ENCODE measurements at regions not wholly inside any gene's neighbourhood (a gene's known extent, or its start where the extent isn't known, plus 50 kb on each side); places are given as distances from the start of the nearest gene placed in this dataset.
"Not testable (repeated sequence)": the region's sequence is repeated elsewhere in the genome, so short reads cannot be mapped to it uniquely, and the experiment has no call there.

DNA sequence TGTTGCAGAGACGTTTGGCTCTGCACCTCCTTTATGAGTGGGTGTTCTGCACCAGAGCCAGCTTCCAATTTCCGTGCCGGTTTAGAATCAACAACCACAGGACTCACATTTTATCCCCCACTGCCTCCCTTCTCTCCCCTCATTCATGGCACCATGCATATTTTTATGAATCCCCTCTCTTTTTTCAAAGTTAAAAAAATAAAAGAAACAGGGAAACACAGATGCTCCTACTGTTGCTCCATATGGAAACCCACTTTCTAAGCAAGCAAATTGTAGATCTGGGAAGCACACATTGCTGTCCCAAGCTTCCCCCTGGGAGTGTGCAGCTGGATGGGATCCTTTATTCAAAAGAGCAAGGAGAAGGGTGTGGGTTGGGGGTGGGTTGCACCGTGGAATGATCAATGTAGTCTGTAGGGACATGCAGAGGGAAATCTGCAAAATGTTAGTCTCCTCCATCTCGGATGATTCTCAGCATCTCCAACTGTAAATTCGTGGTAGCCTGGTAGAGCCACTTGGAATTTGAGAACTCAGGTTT is 410.0 kb upstream of the ADAMTSL1 start:
- no peaks in the 10 kb centered on the region for H4K20me1 ChIP-seq (ENCODE audit: low read length)
- no peaks in the 10 kb centered on the region for H3K27me3 ChIP-seq (ENCODE audit: low read length)
- TF ChIP-seq EZH2 (IDR thresholded peaks at IDR 0.05; ENCODE audit: low read length, unreplicated experiment), result no peak
- TF ChIP-seq EZH2phosphoT487 (IDR thresholded peaks at IDR 0.05; ENCODE audit: borderline replicate concordance, low read length), result no peak
- TF ChIP-seq, protein P1, sequence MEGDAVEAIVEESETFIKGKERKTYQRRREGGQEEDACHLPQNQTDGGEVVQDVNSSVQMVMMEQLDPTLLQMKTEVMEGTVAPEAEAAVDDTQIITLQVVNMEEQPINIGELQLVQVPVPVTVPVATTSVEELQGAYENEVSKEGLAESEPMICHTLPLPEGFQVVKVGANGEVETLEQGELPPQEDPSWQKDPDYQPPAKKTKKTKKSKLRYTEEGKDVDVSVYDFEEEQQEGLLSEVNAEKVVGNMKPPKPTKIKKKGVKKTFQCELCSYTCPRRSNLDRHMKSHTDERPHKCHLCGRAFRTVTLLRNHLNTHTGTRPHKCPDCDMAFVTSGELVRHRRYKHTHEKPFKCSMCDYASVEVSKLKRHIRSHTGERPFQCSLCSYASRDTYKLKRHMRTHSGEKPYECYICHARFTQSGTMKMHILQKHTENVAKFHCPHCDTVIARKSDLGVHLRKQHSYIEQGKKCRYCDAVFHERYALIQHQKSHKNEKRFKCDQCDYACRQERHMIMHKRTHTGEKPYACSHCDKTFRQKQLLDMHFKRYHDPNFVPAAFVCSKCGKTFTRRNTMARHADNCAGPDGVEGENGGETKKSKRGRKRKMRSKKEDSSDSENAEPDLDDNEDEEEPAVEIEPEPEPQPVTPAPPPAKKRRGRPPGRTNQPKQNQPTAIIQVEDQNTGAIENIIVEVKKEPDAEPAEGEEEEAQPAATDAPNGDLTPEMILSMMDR (conservative IDR thresholded peaks at IDR 0.05; ENCODE audit: low read depth, low read length), result no peak
- no peaks in the 10 kb centered on the region for H3K9me2 ChIP-seq (replicated peaks; ENCODE audit: low read length)
- no peaks in the 10 kb centered on the region for H3K9me3 ChIP-seq (ENCODE audit: low read length)
- POLR2A ChIA-PET (ENCODE audit: unreplicated experiment), result no interaction called here
- H3K27ac ChIP-seq (ENCODE audit: low read length), result no peak overlapping the region
- no peaks in the 10 kb centered on the region for H3K36me3 ChIP-seq (ENCODE audit: low read depth, low read length)
- CTCF ChIA-PET, result no interaction called here
- ATAC-seq (no peak), DNase-seq (no peak)
- no peaks in the 10 kb centered on the region for H3F3A ChIP-seq (ENCODE audit: low read length, unreplicated experiment)
- H2AFZ ChIP-seq (ENCODE audit: low read length), result no peak overlapping the region
- BruUV-seq (replicated peaks), result no TSS peak
- H3K4me2 ChIP-seq (ENCODE audit: low read length), result no peak overlapping the region
- H3K79me2 ChIP-seq (ENCODE audit: low read length), result no peaks in the 10 kb centered on the region
- intact Hi-C loops (cut with micrococcal nuclease), result no loop called here
- H3K4me3 ChIP-seq (ENCODE audit: low read length), result no peak overlapping the region
- H3K4me1 ChIP-seq (ENCODE audit: insufficient read depth, low read length), result 0 out of 2 replicates have a peak, but pooled peaks cover 4% of the 10 kb centered on the region
- no peak overlapping the region for H3K9ac ChIP-seq (ENCODE audit: low read length)

DNA sequence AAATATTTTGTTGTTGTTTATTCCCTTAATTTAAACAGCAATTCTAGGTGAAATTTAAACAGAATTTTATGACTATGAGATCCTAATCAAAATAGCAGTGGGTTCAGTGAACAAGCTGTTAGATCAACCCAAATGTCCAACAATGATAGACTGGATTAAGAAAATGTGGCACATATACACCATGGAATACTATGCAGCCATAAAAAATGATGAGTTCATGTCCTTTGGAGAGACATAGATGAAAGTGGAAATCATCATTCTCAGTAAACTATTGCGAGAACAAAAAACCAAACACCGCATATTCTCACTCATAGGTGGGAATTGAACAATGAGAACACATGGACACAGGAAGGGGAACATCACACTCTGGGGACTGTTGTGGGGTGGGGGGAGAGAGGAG is 407.3 kb upstream of the ADAMTSL1 start:
- H3K79me2 ChIP-seq (ENCODE audit: low read length); H3F3A ChIP-seq (ENCODE audit: low read length, unreplicated experiment); POLR2A ChIA-PET (ENCODE audit: unreplicated experiment); H3K9me2 ChIP-seq (replicated peaks; ENCODE audit: low read length); BruUV-seq (replicated peaks); H3K4me2 ChIP-seq (ENCODE audit: low read length); H3K27me3 ChIP-seq (ENCODE audit: low read length); CTCF ChIA-PET; H3K4me3 ChIP-seq (ENCODE audit: low read length); H3K9ac ChIP-seq (ENCODE audit: low read length); H3K9me3 ChIP-seq (ENCODE audit: low read length); H4K20me1 ChIP-seq (ENCODE audit: low read length); DNase-seq; intact Hi-C loops (cut with micrococcal nuclease); H3K27ac ChIP-seq (ENCODE audit: low read length); ATAC-seq; H3K4me1 ChIP-seq (ENCODE audit: insufficient read depth, low read length); H2AFZ ChIP-seq (ENCODE audit: low read length); H3K36me3 ChIP-seq (ENCODE audit: low read depth, low read length): not testable (repeated sequence)

DNA sequence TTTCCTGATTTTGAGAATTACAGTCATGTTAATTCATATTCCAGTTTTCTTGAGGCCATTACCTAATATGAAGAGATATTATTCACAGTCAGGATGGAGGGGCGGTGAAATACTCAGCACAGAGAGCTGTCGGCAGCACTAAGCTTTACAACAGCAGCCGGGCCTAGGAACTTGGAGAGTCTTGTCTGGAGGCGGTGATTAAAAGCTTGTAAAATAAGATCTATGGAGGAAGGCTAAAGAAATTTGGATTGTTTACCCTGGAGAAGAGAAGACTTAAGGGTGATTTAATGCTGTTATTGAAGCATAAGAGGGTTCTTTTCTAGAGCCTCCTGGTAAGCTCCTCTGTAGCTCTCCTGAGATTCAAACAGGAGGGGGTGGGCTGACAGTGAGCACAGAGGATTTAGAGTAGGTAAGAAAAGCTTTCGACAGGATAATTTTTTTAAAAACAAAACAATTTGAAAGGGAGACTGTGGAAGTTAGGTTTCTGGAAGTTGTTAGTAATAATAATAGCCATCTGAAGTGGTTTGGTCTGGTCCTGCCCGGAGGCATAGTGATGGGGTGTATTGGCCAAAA is 406.3 kb upstream of the ADAMTSL1 start:
- no peak overlapping the region for H3K9ac ChIP-seq (ENCODE audit: low read length)
- no peaks in the 10 kb centered on the region for H3K4me1 ChIP-seq (ENCODE audit: insufficient read depth, low read length)
- no peaks in the 10 kb centered on the region for H3K36me3 ChIP-seq (ENCODE audit: low read depth, low read length)
- ChIA-PET CTCF (no interaction called here), POLR2A (ENCODE audit: unreplicated experiment) (no interaction called here)
- H3K9me3 ChIP-seq (ENCODE audit: low read length), result no peaks in the 10 kb centered on the region
- intact Hi-C loops (cut with micrococcal nuclease), result no loop called here
- no peak for DNase-seq
- ATAC-seq, result no peak
- H3K27ac ChIP-seq (ENCODE audit: low read length), result no peak overlapping the region
- H3K4me2 ChIP-seq (ENCODE audit: low read length), result no peak overlapping the region
- H2AFZ ChIP-seq (ENCODE audit: low read length), result no peak overlapping the region
- BruUV-seq (replicated peaks), result no TSS peak
- H3K9me2 ChIP-seq (replicated peaks; ENCODE audit: low read length), result no peaks in the 10 kb centered on the region
- TF ChIP-seq, protein P1 (conservative IDR thresholded peaks at IDR 0.05; ENCODE audit: low read depth, low read length), result no peak
- TF ChIP-seq EZH2 (IDR thresholded peaks at IDR 0.05; ENCODE audit: low read length, unreplicated experiment) (no peak), EZH2phosphoT487 (IDR thresholded peaks at IDR 0.05; ENCODE audit: borderline replicate concordance, low read length) (no peak)
- H3K27me3 ChIP-seq (ENCODE audit: low read length), result no peaks in the 10 kb centered on the region
- no peaks in the 10 kb centered on the region for H3K79me2 ChIP-seq (ENCODE audit: low read length)
- no peaks in the 10 kb centered on the region for H3F3A ChIP-seq (ENCODE audit: low read length, unreplicated experiment)
- H3K4me3 ChIP-seq (ENCODE audit: low read length), result no peak overlapping the region
- H4K20me1 ChIP-seq (ENCODE audit: low read length), result no peaks in the 10 kb centered on the region
